Mesendoderm (in vitro differentiated cells): ENCODE measurements at regions not wholly inside any gene's neighbourhood (a gene's known extent, or its start where the extent isn't known, plus 50 kb on each side); places are given as distances from the start of the nearest gene placed in this dataset.

ENCODE experiments used
- DNase-seq: peaks from one replicate; pipeline ENCODE4 v3.0.0; 2013
- H2AK5ac ChIP-seq: 2 replicates; pipeline ENCODE4 v1.6.1; 2013; ENCODE audit warnings: low read length, inconsistent platforms
- H2BK120ac ChIP-seq: 2 replicates; pipeline ENCODE4 v1.6.1; 2013; ENCODE audit warnings: low read depth, mild to moderate bottlenecking, low read length, moderate library complexity, mixed read lengths
- H2BK15ac ChIP-seq: replicated peaks from 2 replicates; pipeline ENCODE4 v1.6.1; 2013; ENCODE audit warnings: low read depth, mild to moderate bottlenecking, moderate library complexity
- H2BK5ac ChIP-seq: 2 replicates; pipeline ENCODE4 v1.6.1; 2013; ENCODE audit warnings: low read length, inconsistent platforms
- H3K18ac ChIP-seq: 2 replicates; pipeline ENCODE4 v1.6.1; 2013; ENCODE audit warnings: mild to moderate bottlenecking, low read length, mixed read lengths
- H3K23ac ChIP-seq: one replicate; pipeline ENCODE4 v1.6.1; 2013; ENCODE audit warnings: low read length
- H3K27ac ChIP-seq: 2 replicates; pipeline ENCODE4 v1.5.1; 2013; ENCODE audit warnings: low read depth, mild to moderate bottlenecking, inconsistent platforms, low read length, moderate library complexity
- H3K27me3 ChIP-seq: 2 replicates; pipeline ENCODE4 v1.6.1; 2013; ENCODE audit warnings: low read length, control low read depth, mild to moderate bottlenecking, inconsistent platforms; ENCODE audit not compliant: insufficient read depth, poor library complexity
- H3K36me3 ChIP-seq: 2 replicates; pipeline ENCODE4 v1.6.1; 2013; ENCODE audit warnings: low read length, inconsistent platforms; ENCODE audit not compliant: control insufficient read depth, insufficient read depth
- H3K4ac ChIP-seq: one replicate; pipeline ENCODE4 v1.6.1; 2013; ENCODE audit warnings: low read depth, mild to moderate bottlenecking, low read length, moderate library complexity
- H3K4me1 ChIP-seq: 2 replicates; pipeline ENCODE4 v1.6.1; 2013; ENCODE audit warnings: low read depth, low read length, inconsistent platforms; ENCODE audit not compliant: control insufficient read depth
- H3K4me2 ChIP-seq: 2 replicates; pipeline ENCODE4 v1.6.1; 2013; ENCODE audit warnings: low read length
- H3K4me3 ChIP-seq: 2 replicates; pipeline ENCODE4 v1.5.1; 2013; ENCODE audit warnings: mild to moderate bottlenecking, low read length
- H3K56ac ChIP-seq: one replicate; pipeline ENCODE4 v1.6.1; 2013; ENCODE audit warnings: low read length
- H3K79me1 ChIP-seq: 2 replicates; pipeline ENCODE4 v1.6.1; 2013; ENCODE audit warnings: low read length, inconsistent platforms
- H3K79me2 ChIP-seq: 2 replicates; pipeline ENCODE4 v1.6.1; 2013; ENCODE audit warnings: mild to moderate bottlenecking, low read length; ENCODE audit not compliant: control insufficient read depth, insufficient read depth
- H3K9ac ChIP-seq: 2 replicates; pipeline ENCODE4 v1.6.1; 2013; ENCODE audit warnings: low read length, inconsistent platforms
- H4K5ac ChIP-seq: one replicate; pipeline ENCODE4 v1.6.1; 2013; ENCODE audit warnings: low read length
- H4K8ac ChIP-seq: one replicate; pipeline ENCODE4 v1.6.1; 2013; ENCODE audit warnings: low read depth, mild to moderate bottlenecking, control low read depth, low read length, moderate library complexity
- WGBS: extraction: QIAGEN DNeasy Blood & Tissue Kit; methylation state at CpG from one replicate; pipeline ENCODE4 v1.1.7; 2013; ENCODE audit warnings: low lambda C conversion rate, missing lambda C conversion rate; ENCODE audit not compliant: insufficient coverage; ENCODE audit errors: extremely low coverage; 5-methylcytosine and 5-hydroxymethylcytosine counted together

- Histone ChIP-seq H3K79me2 (no peaks in the 10 kb centered on the region), H3K18ac (no peak overlapping the region), H4K5ac (no peak overlapping the region), H3K36me3 (no peaks in the 10 kb centered on the region), H3K4me3 (no peak overlapping the region), H3K4me2 (no peak overlapping the region), H3K23ac (no peak overlapping the region), H2BK15ac (no peak overlapping the region), H2AK5ac (no peak overlapping the region), H3K9ac (no peak overlapping the region), H3K27ac (no peak overlapping the region), H3K56ac (no peak overlapping the region), H3K4me1 (no peaks in the 10 kb centered on the region), H2BK5ac (no peak overlapping the region), H3K27me3 (no peaks in the 10 kb centered on the region), H3K4ac (no peak overlapping the region), H4K8ac (no peak overlapping the region), H2BK120ac (no peak overlapping the region), H3K79me1 (no peaks in the 10 kb centered on the region)
- WGBS, result no CpG with 5 or more reads among the region's 1 CpG
- no peak for DNase-seq
Measured at GRCh38 chr4:32400870-32401269, 1680.7 kb downstream of the PCDH7 start.

- Histone ChIP-seq H3K79me2 (no peaks in the 10 kb centered on the region), H3K27ac (no peak overlapping the region), H2BK5ac (no peak overlapping the region), H2BK120ac (no peak overlapping the region), H3K4me3 (no peak overlapping the region), H2BK15ac (no peak overlapping the region), H4K8ac (no peak overlapping the region), H4K5ac (no peak overlapping the region), H3K4ac (no peak overlapping the region), H3K79me1 (no peaks in the 10 kb centered on the region), H2AK5ac (no peak overlapping the region), H3K27me3 (no peaks in the 10 kb centered on the region), H3K9ac (no peak overlapping the region), H3K36me3 (no peaks in the 10 kb centered on the region), H3K23ac (no peak overlapping the region), H3K4me2 (no peak overlapping the region), H3K18ac (no peak overlapping the region), H3K4me1 (no peaks in the 10 kb centered on the region), H3K56ac (no peak overlapping the region)
- no CpG with 5 or more reads among the region's 3 CpGs for WGBS
- no peak for DNase-seq
Measured at GRCh38 chr4:32417113-32417704, 1697.0 kb downstream of the PCDH7 start.

GRCh38 chr4:32423267-32423666 lies 1703.1 kb downstream of the PCDH7 start:
- Histone ChIP-seq H4K8ac (no peak overlapping the region), H2AK5ac (no peak overlapping the region), H3K79me2 (no peaks in the 10 kb centered on the region), H3K79me1 (no peaks in the 10 kb centered on the region), H2BK15ac (no peak overlapping the region), H2BK120ac (no peak overlapping the region), H3K18ac (no peak overlapping the region), H3K4me1 (no peaks in the 10 kb centered on the region), H3K9ac (no peak overlapping the region), H2BK5ac (no peak overlapping the region), H3K4me2 (no peak overlapping the region), H3K4me3 (no peak overlapping the region), H4K5ac (no peak overlapping the region), H3K27ac (no peak overlapping the region), H3K36me3 (no peaks in the 10 kb centered on the region), H3K23ac (no peak overlapping the region), H3K4ac (no peak overlapping the region), H3K27me3 (no peaks in the 10 kb centered on the region), H3K56ac (no peak overlapping the region)
- no peak for DNase-seq
- whole genome bisulfite sequencing, result no CpG with 5 or more reads among the region's 3 CpGs

- no peaks in the 10 kb centered on the region for H3K4me1 ChIP-seq
- WGBS, result no CpG with 5 or more reads among the region's 3 CpGs
- no peaks in the 10 kb centered on the region for H3K79me2 ChIP-seq
- H3K36me3 ChIP-seq, result no peaks in the 10 kb centered on the region
- H3K4me2 ChIP-seq, result no peak overlapping the region
- H3K4ac ChIP-seq, result no peak overlapping the region
- no peaks in the 10 kb centered on the region for H3K79me1 ChIP-seq
- no peak for DNase-seq
- no peak overlapping the region for H2AK5ac ChIP-seq
- no peak overlapping the region for H3K4me3 ChIP-seq
- no peaks in the 10 kb centered on the region for H3K27me3 ChIP-seq
- no peak overlapping the region for H2BK15ac ChIP-seq
- no peak overlapping the region for H2BK120ac ChIP-seq
- no peak overlapping the region for H3K23ac ChIP-seq
- no peak overlapping the region for H2BK5ac ChIP-seq
- H4K5ac ChIP-seq, result no peak overlapping the region
- H3K56ac ChIP-seq, result no peak overlapping the region
- no peak overlapping the region for H3K18ac ChIP-seq
- H3K27ac ChIP-seq, result no peak overlapping the region
- H3K9ac ChIP-seq, result no peak overlapping the region
- no peak overlapping the region for H4K8ac ChIP-seq
Measured at GRCh38 chr4:32425243-32425642, 1705.1 kb downstream of the PCDH7 start.

GRCh38 chr4:32427566-32427965 lies 1707.4 kb downstream of the PCDH7 start:
- Histone ChIP-seq H3K36me3 (no peaks in the 10 kb centered on the region), H3K4ac (no peak overlapping the region), H4K5ac (no peak overlapping the region), H3K4me2 (no peak overlapping the region), H3K9ac (no peak overlapping the region), H2BK120ac (no peak overlapping the region), H4K8ac (no peak overlapping the region), H3K56ac (no peak overlapping the region), H3K4me1 (no peaks in the 10 kb centered on the region), H3K4me3 (no peak overlapping the region), H2BK15ac (no peak overlapping the region), H2BK5ac (no peak overlapping the region), H3K79me2 (no peaks in the 10 kb centered on the region), H3K27me3 (no peaks in the 10 kb centered on the region), H3K23ac (no peak overlapping the region), H3K18ac (no peak overlapping the region), H2AK5ac (no peak overlapping the region), H3K79me1 (no peaks in the 10 kb centered on the region), H3K27ac (no peak overlapping the region)
- WGBS, result no CpG with 5 or more reads among the region's 7 CpGs
- no peak for DNase-seq

- Histone ChIP-seq H4K5ac (no peak overlapping the region), H4K8ac (no peak overlapping the region), H3K27ac (no peak overlapping the region), H3K79me1 (no peaks in the 10 kb centered on the region), H3K79me2 (no peaks in the 10 kb centered on the region), H2BK120ac (no peak overlapping the region), H3K9ac (no peak overlapping the region), H3K56ac (no peak overlapping the region), H3K27me3 (no peaks in the 10 kb centered on the region), H3K4me2 (no peak overlapping the region), H3K4me1 (no peaks in the 10 kb centered on the region), H2AK5ac (no peak overlapping the region), H3K23ac (no peak overlapping the region), H3K4me3 (no peak overlapping the region), H2BK15ac (no peak overlapping the region), H3K18ac (no peak overlapping the region), H3K36me3 (no peaks in the 10 kb centered on the region), H3K4ac (no peak overlapping the region), H2BK5ac (no peak overlapping the region)
- no peak for DNase-seq
- no CpG with 5 or more reads among the region's 2 CpGs for WGBS
Measured at GRCh38 chr4:32429151-32429550, 1709.0 kb downstream of the PCDH7 start.
